KMS-11 (cell line): ENCODE measurements at regions not wholly inside any gene's neighbourhood (a gene's known extent, or its start where the extent isn't known, plus 50 kb on each side); places are given as distances from the start of the nearest gene placed in this dataset.

Experiments
- H2AFZ ChIP-seq: fragments of 200-600 bp; sonication (generic); 2 replicates; pipeline ENCODE4 v1.6.1; 2016; ENCODE audit warnings: antibody characterized with exemption, mixed run types, low read depth
- H3K27ac ChIP-seq: fragments of 200-600 bp; sonication (generic); 2 replicates; pipeline ENCODE4 v1.6.1; 2016; ENCODE audit warnings: mild to moderate bottlenecking, mixed run types
- H3K27me3 ChIP-seq: fragments of 200-600 bp; sonication (generic); 2 replicates; pipeline ENCODE4 v1.6.1; 2017; ENCODE audit warnings: mild to moderate bottlenecking, low read depth, mixed run types, moderate library complexity; ENCODE audit not compliant: insufficient read depth
- H3K36me3 ChIP-seq: fragments of 200-600 bp; sonication (generic); 2 replicates; pipeline ENCODE4 v1.6.1; 2017; ENCODE audit warnings: mild to moderate bottlenecking, mixed run types; ENCODE audit not compliant: insufficient read depth
- H3K4me1 ChIP-seq: fragments of 200-600 bp; sonication (generic); 2 replicates; pipeline ENCODE4 v1.6.1; 2016; ENCODE audit warnings: mild to moderate bottlenecking, low read depth, mixed run types; ENCODE audit not compliant: poor library complexity, severe bottlenecking
- H3K4me2 ChIP-seq: fragments of 200-600 bp; sonication (generic); 2 replicates; pipeline ENCODE4 v1.7.0; 2016; ENCODE audit warnings: mild to moderate bottlenecking, mixed run types
- H3K4me3 ChIP-seq: fragments of 200-600 bp; sonication (generic); IDR thresholded peaks from 2 replicates; pipeline ENCODE4 v1.6.1; 2017; ENCODE audit warnings: low read depth, low read length, mixed read lengths; ENCODE audit not compliant: insufficient read depth
- H3K79me2 ChIP-seq: fragments of 200-600 bp; sonication (generic); 2 replicates; pipeline ENCODE4 v1.6.1; 2016; ENCODE audit warnings: low read depth, mixed run types; ENCODE audit not compliant: insufficient read depth
- H3K9ac ChIP-seq: fragments of 200-600 bp; sonication (generic); 2 replicates; pipeline ENCODE4 v1.6.1; 2016; ENCODE audit warnings: mild to moderate bottlenecking, mixed run types
- H4K20me1 ChIP-seq: fragments of 200-600 bp; sonication (generic); 2 replicates; pipeline ENCODE4 v1.6.1; 2016; ENCODE audit warnings: mild to moderate bottlenecking, mixed run types; ENCODE audit not compliant: insufficient read depth
- CTCF ChIP-seq: fragments of 200-600 bp; sonication (generic); conservative IDR thresholded peaks from 2 replicates; pipeline ENCODE4 v1.6.1; 2017; ENCODE audit warnings: low read depth, mild to moderate bottlenecking, antibody characterized with exemption, low read length, moderate library complexity, mixed read lengths

- Histone ChIP-seq H3K4me2 (no peak overlapping the region), H3K27ac (no peak overlapping the region), H3K36me3 (no peaks in the 10 kb centered on the region), H3K79me2 (no peaks in the 10 kb centered on the region), H3K27me3 (no peaks in the 10 kb centered on the region), H2AFZ (no peak overlapping the region), H3K4me3 (no peak overlapping the region), H4K20me1 (no peaks in the 10 kb centered on the region), H3K9ac (no peak overlapping the region), H3K4me1 (no peaks in the 10 kb centered on the region)
- TF ChIP-seq CTCF: no peak
Observed at GRCh38 chr13:89967701-89968100, 1379.8 kb upstream of the MIR17HG start.

GRCh38 chr13:89968470-89968869 lies 1379.0 kb upstream of the MIR17HG start:
- H3K4me3 ChIP-seq: no peak overlapping the region

GRCh38 chr13:89970353-89970709 lies 1377.2 kb upstream of the MIR17HG start:
- Histone ChIP-seq H3K4me2 (no peak overlapping the region), H3K4me1 (no peaks in the 10 kb centered on the region)

More at GRCh38 chr13:89968470-89968869, 1379.0 kb upstream of the MIR17HG start:
- H2AFZ ChIP-seq: no peak overlapping the region
- H3K4me1 ChIP-seq: no peaks in the 10 kb centered on the region
- no peak overlapping the region for H3K27ac ChIP-seq
- no peaks in the 10 kb centered on the region for H4K20me1 ChIP-seq
- H3K27me3 ChIP-seq: no peaks in the 10 kb centered on the region
- no peak for TF ChIP-seq CTCF
- H3K36me3 ChIP-seq: no peaks in the 10 kb centered on the region
- H3K9ac ChIP-seq: no peak overlapping the region
- no peak overlapping the region for H3K4me2 ChIP-seq
- H3K79me2 ChIP-seq: no peaks in the 10 kb centered on the region

GRCh38 chr13:89977203-89977602 lies 1370.3 kb upstream of the MIR17HG start:
- H3K27ac ChIP-seq: no peak overlapping the region
- H3K4me2 ChIP-seq: no peak overlapping the region
- H3K36me3 ChIP-seq: no peaks in the 10 kb centered on the region
- H3K79me2 ChIP-seq: no peaks in the 10 kb centered on the region
- H3K27me3 ChIP-seq: no peaks in the 10 kb centered on the region
- H3K4me3 ChIP-seq: no peak overlapping the region
- H3K9ac ChIP-seq: no peak overlapping the region
- no peak for TF ChIP-seq CTCF
- no peaks in the 10 kb centered on the region for H3K4me1 ChIP-seq
- H4K20me1 ChIP-seq: no peaks in the 10 kb centered on the region
- H2AFZ ChIP-seq: no peak overlapping the region

More at GRCh38 chr13:89970353-89970709, 1377.2 kb upstream of the MIR17HG start:
- H3K4me3 ChIP-seq: no peak overlapping the region
- H3K27me3 ChIP-seq: no peaks in the 10 kb centered on the region
- H3K27ac ChIP-seq: no peak overlapping the region
- H4K20me1 ChIP-seq: no peaks in the 10 kb centered on the region
- no peak for TF ChIP-seq CTCF
- no peak overlapping the region for H2AFZ ChIP-seq
- no peaks in the 10 kb centered on the region for H3K79me2 ChIP-seq
- no peaks in the 10 kb centered on the region for H3K36me3 ChIP-seq
- H3K9ac ChIP-seq: no peak overlapping the region
